HL-60 (cell line): ENCODE measurements at regions not wholly inside any gene's neighbourhood (a gene's known extent, or its start where the extent isn't known, plus 50 kb on each side); places are given as distances from the start of the nearest gene placed in this dataset.

ENCODE experiments used
- GABPA ChIP-seq: IDR thresholded peaks from 2 replicates; pipeline ENCODE4 v1.6.1; 2012; ENCODE audit warnings: low read depth
- POLR2AphosphoS5 ChIP-seq: IDR thresholded peaks from 2 replicates; pipeline ENCODE4 v1.6.1; 2012; ENCODE audit warnings: low read depth
- TF ChIP-seq, protein P1 (sequence below): IDR thresholded peaks from one replicate; pipeline ENCODE4 v1.5.1; 2011; ENCODE audit warnings: low read length, control low read depth, inconsistent platforms; ENCODE audit not compliant: insufficient read depth
- TF ChIP-seq, protein P2 (sequence below): IDR thresholded peaks from 2 replicates; pipeline ENCODE4 v1.6.1; 2012; ENCODE audit warnings: low read depth; ENCODE audit not compliant: insufficient replicate concordance

DNA sequence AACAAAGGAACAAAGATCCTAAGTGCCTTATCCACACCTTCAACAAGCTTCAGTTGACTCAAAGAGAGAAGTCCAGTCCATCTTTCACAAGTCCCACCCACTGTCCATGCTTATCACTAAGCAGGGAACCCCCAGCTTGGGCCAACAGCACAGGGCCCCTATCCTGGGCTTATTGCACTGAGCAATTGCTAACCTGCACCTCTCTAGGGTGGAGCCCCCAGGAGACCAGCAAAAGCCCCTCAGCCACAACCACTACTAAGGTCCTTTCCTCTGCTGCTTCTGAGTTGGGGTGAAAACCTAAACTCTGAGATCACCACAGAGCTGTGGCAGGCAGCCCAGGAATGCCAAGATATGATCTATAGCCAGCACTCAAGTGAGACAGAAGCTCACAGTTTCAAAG is 96.7 kb upstream of the PBDC1 start:
- TF ChIP-seq, protein P1, sequence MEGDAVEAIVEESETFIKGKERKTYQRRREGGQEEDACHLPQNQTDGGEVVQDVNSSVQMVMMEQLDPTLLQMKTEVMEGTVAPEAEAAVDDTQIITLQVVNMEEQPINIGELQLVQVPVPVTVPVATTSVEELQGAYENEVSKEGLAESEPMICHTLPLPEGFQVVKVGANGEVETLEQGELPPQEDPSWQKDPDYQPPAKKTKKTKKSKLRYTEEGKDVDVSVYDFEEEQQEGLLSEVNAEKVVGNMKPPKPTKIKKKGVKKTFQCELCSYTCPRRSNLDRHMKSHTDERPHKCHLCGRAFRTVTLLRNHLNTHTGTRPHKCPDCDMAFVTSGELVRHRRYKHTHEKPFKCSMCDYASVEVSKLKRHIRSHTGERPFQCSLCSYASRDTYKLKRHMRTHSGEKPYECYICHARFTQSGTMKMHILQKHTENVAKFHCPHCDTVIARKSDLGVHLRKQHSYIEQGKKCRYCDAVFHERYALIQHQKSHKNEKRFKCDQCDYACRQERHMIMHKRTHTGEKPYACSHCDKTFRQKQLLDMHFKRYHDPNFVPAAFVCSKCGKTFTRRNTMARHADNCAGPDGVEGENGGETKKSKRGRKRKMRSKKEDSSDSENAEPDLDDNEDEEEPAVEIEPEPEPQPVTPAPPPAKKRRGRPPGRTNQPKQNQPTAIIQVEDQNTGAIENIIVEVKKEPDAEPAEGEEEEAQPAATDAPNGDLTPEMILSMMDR, result no peak
- TF ChIP-seq, protein P2, sequence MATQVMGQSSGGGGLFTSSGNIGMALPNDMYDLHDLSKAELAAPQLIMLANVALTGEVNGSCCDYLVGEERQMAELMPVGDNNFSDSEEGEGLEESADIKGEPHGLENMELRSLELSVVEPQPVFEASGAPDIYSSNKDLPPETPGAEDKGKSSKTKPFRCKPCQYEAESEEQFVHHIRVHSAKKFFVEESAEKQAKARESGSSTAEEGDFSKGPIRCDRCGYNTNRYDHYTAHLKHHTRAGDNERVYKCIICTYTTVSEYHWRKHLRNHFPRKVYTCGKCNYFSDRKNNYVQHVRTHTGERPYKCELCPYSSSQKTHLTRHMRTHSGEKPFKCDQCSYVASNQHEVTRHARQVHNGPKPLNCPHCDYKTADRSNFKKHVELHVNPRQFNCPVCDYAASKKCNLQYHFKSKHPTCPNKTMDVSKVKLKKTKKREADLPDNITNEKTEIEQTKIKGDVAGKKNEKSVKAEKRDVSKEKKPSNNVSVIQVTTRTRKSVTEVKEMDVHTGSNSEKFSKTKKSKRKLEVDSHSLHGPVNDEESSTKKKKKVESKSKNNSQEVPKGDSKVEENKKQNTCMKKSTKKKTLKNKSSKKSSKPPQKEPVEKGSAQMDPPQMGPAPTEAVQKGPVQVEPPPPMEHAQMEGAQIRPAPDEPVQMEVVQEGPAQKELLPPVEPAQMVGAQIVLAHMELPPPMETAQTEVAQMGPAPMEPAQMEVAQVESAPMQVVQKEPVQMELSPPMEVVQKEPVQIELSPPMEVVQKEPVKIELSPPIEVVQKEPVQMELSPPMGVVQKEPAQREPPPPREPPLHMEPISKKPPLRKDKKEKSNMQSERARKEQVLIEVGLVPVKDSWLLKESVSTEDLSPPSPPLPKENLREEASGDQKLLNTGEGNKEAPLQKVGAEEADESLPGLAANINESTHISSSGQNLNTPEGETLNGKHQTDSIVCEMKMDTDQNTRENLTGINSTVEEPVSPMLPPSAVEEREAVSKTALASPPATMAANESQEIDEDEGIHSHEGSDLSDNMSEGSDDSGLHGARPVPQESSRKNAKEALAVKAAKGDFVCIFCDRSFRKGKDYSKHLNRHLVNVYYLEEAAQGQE, result no peak
- TF ChIP-seq POLR2AphosphoS5, result no peak
- no peak for TF ChIP-seq GABPA
